H1 (cell line): ENCODE measurements at regions not wholly inside any gene's neighbourhood (a gene's known extent, or its start where the extent isn't known, plus 50 kb on each side); places are given as distances from the start of the nearest gene placed in this dataset.

ENCODE experiments used
- CTCF ChIA-PET: fragments of 300-600 bp; sonication (Branson Sonifier 250); formaldehyde crosslinking; loops from one replicate; lab custom pipeline; 2021; ENCODE audit not compliant: partially characterized antibody; lab: Charles Lee
- POLR2A ChIA-PET: fragments of 300-600 bp; sonication (Branson Sonifier 250); formaldehyde crosslinking; loops from one replicate; lab custom pipeline; 2021; ENCODE audit warnings: inconsistent platforms; ENCODE audit not compliant: partially characterized antibody; lab: Charles Lee
- DNase-seq, 2 experiments: peaks; one replicate each; pipeline versions ENCODE4 v3.0.0 to v3.0.0-alpha.2; 2010 to 2022; ENCODE audit warnings: low spot score in 2 of 2, low read depth in 1 of 2, mixed read lengths in 1 of 2
- FAIRE-seq: peaks from 2 replicates; lab custom pipeline; 2011; peaks lifted over from hg19 to GRCh38; lab: Jason Lieb, UNC
- H2AFZ ChIP-seq: 2 replicates; pipeline ENCODE4 v1.8.1; 2012; ENCODE audit warnings: low read length, inconsistent platforms
- H2AK5ac ChIP-seq: 2 replicates; pipeline ENCODE4 v1.6.1; 2013; ENCODE audit warnings: low read depth, low read length
- H2BK120ac ChIP-seq: replicated peaks from 2 replicates; pipeline ENCODE3; 2013; ENCODE audit warnings: low read depth, low read length, inconsistent platforms
- H2BK12ac ChIP-seq: 2 replicates; pipeline ENCODE4 v1.6.1; 2013; ENCODE audit warnings: low read depth, low read length
- H2BK15ac ChIP-seq: 2 replicates; pipeline ENCODE4 v1.6.1; 2013; ENCODE audit warnings: low read length
- H2BK20ac ChIP-seq: 2 replicates; pipeline ENCODE4 v1.6.1; 2013; ENCODE audit warnings: low read length
- H2BK5ac ChIP-seq: 2 replicates; pipeline ENCODE4 v1.6.1; 2013; ENCODE audit warnings: low read depth, low read length
- H3K14ac ChIP-seq: 2 replicates; pipeline ENCODE4 v1.6.1; 2013; ENCODE audit warnings: inconsistent platforms; ENCODE audit not compliant: insufficient read length
- H3K18ac ChIP-seq: 2 replicates; pipeline ENCODE4 v1.6.1; 2013; ENCODE audit warnings: low read length; ENCODE audit errors: extremely low read depth
- H3K23ac ChIP-seq: 2 replicates; pipeline ENCODE4 v1.6.1; 2013; ENCODE audit warnings: inconsistent platforms; ENCODE audit not compliant: insufficient read length
- H3K23me2 ChIP-seq: 2 replicates; pipeline ENCODE4 v1.6.1; 2013; ENCODE audit warnings: low read depth, low read length
- H3K27ac ChIP-seq: 2 replicates; pipeline ENCODE4 v1.6.1; 2011; ENCODE audit warnings: low read depth, low read length, inconsistent platforms
- H3K27me3 ChIP-seq, 4 experiments: replicated peaks in 1 of 4; 1 replicate in 1 of 4; 2 replicates in 3 of 4; pipeline versions ENCODE4 v1.6.1 to v1.8.1; 2011 to 2013; ENCODE audit warnings: low read length in 3 of 4, mild to moderate bottlenecking in 3 of 4, inconsistent platforms in 2 of 4, mixed read lengths in 2 of 4, moderate library complexity in 1 of 4; ENCODE audit not compliant: control insufficient read depth in 3 of 4, insufficient read depth in 3 of 4; ENCODE audit errors: extremely low read depth in 1 of 4
- H3K36me3 ChIP-seq, 4 experiments: 2 replicates each; pipeline versions ENCODE4 v1.6.1 to v1.8.1; 2011 to 2013; ENCODE audit warnings: mild to moderate bottlenecking in 4 of 4, low read length in 3 of 4, moderate library complexity in 2 of 4, control low read depth in 1 of 4, inconsistent platforms in 1 of 4; ENCODE audit not compliant: insufficient read depth in 4 of 4, control insufficient read depth in 2 of 4
- H3K4ac ChIP-seq: replicated peaks from 2 replicates; pipeline ENCODE3; 2013; ENCODE audit warnings: low read length, low read depth, mixed read lengths, inconsistent platforms; ENCODE audit not compliant: insufficient read length
- H3K4me1 ChIP-seq, 4 experiments: replicated peaks in 1 of 4; 1 replicate in 1 of 4; 2 replicates in 3 of 4; pipeline versions ENCODE4 v1.6.1 to v1.8.1; 2011 to 2013; ENCODE audit warnings: low read length in 3 of 4, inconsistent platforms in 2 of 4, mixed read lengths in 1 of 4; ENCODE audit not compliant: insufficient read depth in 4 of 4, control insufficient read depth in 3 of 4
- H3K4me2 ChIP-seq, 2 experiments: 2 replicates each; pipeline versions ENCODE4 v1.6.1 to v1.8.1; 2011 to 2013; ENCODE audit warnings: low read depth in 2 of 2, low read length in 2 of 2, control low read depth in 1 of 2, inconsistent platforms in 1 of 2, mild to moderate bottlenecking in 1 of 2; ENCODE audit not compliant: insufficient read depth in 1 of 2
- H3K4me3 ChIP-seq, 4 experiments: fragments of 200-600, 300-600 bp in 1 of 4; sonication (generic), shearing (Covaris generic), sonication (Bioruptor Twin) in 1 of 4; 2 replicates each; pipeline versions ENCODE4 v1.5.1 to v1.8.1; 2011 to 2016; ENCODE audit warnings: low read length in 4 of 4, low read depth in 3 of 4, control low read depth in 2 of 4, inconsistent platforms in 2 of 4, mild to moderate bottlenecking in 2 of 4, mixed read lengths in 1 of 4, moderate library complexity in 1 of 4; ENCODE audit not compliant: insufficient read depth in 2 of 4; ENCODE audit errors: extremely low read depth in 1 of 4
- H3K56ac ChIP-seq: replicated peaks from 2 replicates; pipeline ENCODE3; 2013; ENCODE audit warnings: low read depth, mild to moderate bottlenecking, mixed read lengths, low read length, inconsistent platforms; ENCODE audit not compliant: insufficient read length
- H3K79me1 ChIP-seq: 2 replicates; pipeline ENCODE4 v1.6.1; 2013; ENCODE audit warnings: low read depth, low read length, control low read depth
- H3K79me2 ChIP-seq, 2 experiments: 2 replicates each; pipeline versions ENCODE4 v1.6.1 to v1.8.1; 2012 to 2013; ENCODE audit warnings: low read length in 2 of 2, mild to moderate bottlenecking in 2 of 2, inconsistent platforms in 1 of 2; ENCODE audit not compliant: insufficient read depth in 2 of 2, control insufficient read depth in 1 of 2
- H3K9ac ChIP-seq, 4 experiments: replicated peaks in 1 of 4; 1 replicate in 1 of 4; 2 replicates in 3 of 4; pipeline versions ENCODE4 v1.6.1 to v1.8.1; 2011 to 2013; ENCODE audit warnings: low read depth in 3 of 4, low read length in 3 of 4, control low read depth in 2 of 4, mild to moderate bottlenecking in 2 of 4, moderate library complexity in 2 of 4, inconsistent platforms in 1 of 4; ENCODE audit errors: extremely low read depth in 1 of 4
- H3K9me3 ChIP-seq, 2 experiments: 2 replicates each; pipeline versions ENCODE4 v1.6.1 to v1.8.1; 2012 to 2013; ENCODE audit warnings: mild to moderate bottlenecking in 2 of 2, moderate library complexity in 2 of 2, control low read depth in 1 of 2, inconsistent platforms in 1 of 2, low read depth in 1 of 2, low read length in 1 of 2, mixed read lengths in 1 of 2; ENCODE audit not compliant: insufficient read depth in 2 of 2
- H4K20me1 ChIP-seq, 2 experiments: replicated peaks in 1 of 2; 2 replicates each; pipeline versions ENCODE3 to v1.8.1; 2011 to 2013; ENCODE audit warnings: inconsistent platforms in 2 of 2, low read length in 2 of 2, mild to moderate bottlenecking in 1 of 2; ENCODE audit not compliant: insufficient read depth in 2 of 2, control insufficient read depth in 1 of 2
- H4K5ac ChIP-seq: 2 replicates; pipeline ENCODE4 v1.6.1; 2013; ENCODE audit warnings: low read length, low read depth, mixed read lengths, inconsistent platforms; ENCODE audit not compliant: insufficient read length
- H4K8ac ChIP-seq: 2 replicates; pipeline ENCODE4 v1.8.0; 2013; ENCODE audit warnings: mild to moderate bottlenecking, moderate library complexity, low read length, inconsistent platforms; ENCODE audit not compliant: insufficient read depth; ENCODE audit errors: extremely low read depth
- H4K91ac ChIP-seq: replicated peaks from 2 replicates; pipeline ENCODE3; 2013; ENCODE audit warnings: low read length, mixed read lengths, inconsistent platforms; ENCODE audit not compliant: insufficient read length
- CTBP2 ChIP-seq: IDR thresholded peaks from 2 replicates; pipeline ENCODE4 v1.7.0; 2011; ENCODE audit warnings: borderline replicate concordance, mild to moderate bottlenecking, moderate library complexity, mixed read lengths, low read length; ENCODE audit not compliant: insufficient read depth, insufficient read length
- EP300 ChIP-seq, 2 experiments: IDR thresholded peaks; 1 replicate in 1 of 2; 2 replicates in 1 of 2; pipeline ENCODE4 v1.6.1; 2011 to 2012; ENCODE audit warnings: low read depth in 2 of 2, low read length in 2 of 2, mild to moderate bottlenecking in 2 of 2, borderline replicate concordance in 1 of 2, inconsistent platforms in 1 of 2, moderate library complexity in 1 of 2
- GTF2F1 ChIP-seq: IDR thresholded peaks from 2 replicates; pipeline ENCODE4 v1.6.1; 2012; ENCODE audit warnings: low read depth, low read length, improper control_type of control experiment, borderline replicate concordance
- HDAC6 ChIP-seq: IDR thresholded peaks from one replicate; pipeline ENCODE4 v1.7.1; 2012; ENCODE audit warnings: low read depth, mild to moderate bottlenecking, inconsistent platforms, low read length, moderate library complexity
- NANOG ChIP-seq: IDR thresholded peaks from 2 replicates; pipeline ENCODE4 v1.6.1; 2011; ENCODE audit warnings: low read length, low read depth, mild to moderate bottlenecking, inconsistent platforms; ENCODE audit not compliant: insufficient read depth, poor library complexity, severe bottlenecking
- POLR2A ChIP-seq, 2 experiments: IDR thresholded peaks; 1 replicate in 1 of 2; 2 replicates in 1 of 2; pipeline ENCODE4 v1.6.1; 2011; ENCODE audit warnings: low read depth in 2 of 2, low read length in 2 of 2, mild to moderate bottlenecking in 2 of 2; ENCODE audit errors: control extremely low read depth in 1 of 2
- RBBP5 ChIP-seq: IDR thresholded peaks from 2 replicates; pipeline ENCODE4 v1.7.1; 2012; ENCODE audit warnings: low read depth, mild to moderate bottlenecking, inconsistent platforms, low read length, moderate library complexity, borderline replicate concordance
- SAP30 ChIP-seq: fragments of 300-600 bp; sonication (generic); IDR thresholded peaks from 2 replicates; pipeline ENCODE4 v1.7.1; 2012; ENCODE audit warnings: low read length, moderate library complexity, mild to moderate bottlenecking, inconsistent platforms; ENCODE audit not compliant: insufficient read depth, insufficient replicate concordance
- SP2 ChIP-seq: IDR thresholded peaks from 2 replicates; pipeline ENCODE4 v1.6.1; 2012; ENCODE audit warnings: mild to moderate bottlenecking, low read length, inconsistent platforms
- SP4 ChIP-seq: IDR thresholded peaks from 2 replicates; pipeline ENCODE4 v1.6.1; 2012; ENCODE audit warnings: low read length, inconsistent platforms
- TBP ChIP-seq: IDR thresholded peaks from 2 replicates; pipeline ENCODE4 v1.6.1; 2011; ENCODE audit warnings: low read depth, low read length, improper control_type of control experiment
- WGBS, 2 experiments: shearing (Covaris generic) in 1 of 2; methylation state at CpG; one replicate each; pipeline versions ENCODE4 v1.1.6 to v1.1.7; 2013 to 2015; ENCODE audit warnings: low lambda C conversion rate in 2 of 2, mixed read lengths in 2 of 2, inconsistent platforms in 1 of 2, low coverage in 1 of 2, missing lambda C conversion rate in 1 of 2; ENCODE audit not compliant: insufficient replicate concordance in 2 of 2, insufficient coverage in 1 of 2, insufficient read length in 1 of 2; ENCODE audit errors: extremely low coverage in 1 of 2, missing lambda C conversion rate in 1 of 2; 5-methylcytosine and 5-hydroxymethylcytosine counted together
- TF ChIP-seq, protein P1 (sequence below): IDR thresholded peaks from 2 replicates; pipeline ENCODE4 v1.6.1; 2011; ENCODE audit warnings: low read length, improper control_type of control experiment
- TF ChIP-seq, protein P2 (sequence below): IDR thresholded peaks from 2 replicates; pipeline ENCODE4 v1.6.1; 2011; ENCODE audit warnings: low read depth, mild to moderate bottlenecking, low read length; ENCODE audit not compliant: insufficient read depth

DNA sequence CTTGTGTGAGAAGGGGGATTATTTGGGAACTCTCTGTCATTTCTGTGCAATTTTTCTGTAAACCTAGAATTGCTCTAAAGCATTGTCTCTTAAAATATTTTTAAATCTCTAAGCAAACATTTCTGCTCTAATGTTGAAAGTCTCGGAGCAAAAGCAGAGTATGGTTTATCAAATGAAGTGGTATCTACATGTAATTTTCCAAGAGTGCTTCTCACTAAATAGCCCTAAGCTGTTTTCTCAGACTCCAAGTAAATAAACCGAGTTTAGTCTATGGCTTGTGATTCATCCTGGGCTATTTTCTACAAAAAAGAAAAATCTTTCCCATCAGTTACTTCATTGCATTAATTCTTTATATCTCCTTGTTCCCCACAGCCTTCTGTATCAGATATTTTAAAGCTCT lies 90.8 kb downstream of the METTL4 start:
- Histone ChIP-seq H3K4me2 (no peak overlapping the region), H4K20me1 (no peaks in the 10 kb centered on the region), H2BK12ac (no peak overlapping the region), H3K79me1 (no peaks in the 10 kb centered on the region), H4K8ac (no peak overlapping the region), H3K18ac (no peak overlapping the region), H3K14ac (no peak overlapping the region), H3K9me3 (no peaks in the 10 kb centered on the region), H3K36me3 (no peaks in the 10 kb centered on the region), H2AFZ (no peak overlapping the region), H3K79me2 (no peaks in the 10 kb centered on the region), H2BK5ac (no peak overlapping the region), H3K27me3 (no peaks in the 10 kb centered on the region), H3K4me1 (no peaks in the 10 kb centered on the region), H2AK5ac (no peak overlapping the region), H3K27ac (no peak overlapping the region), H3K4ac (no peak overlapping the region), H2BK20ac (no peak overlapping the region), H4K5ac (no peak overlapping the region), H3K23ac (no peak overlapping the region), H3K56ac (no peak overlapping the region), H2BK15ac (no peak overlapping the region), H2BK120ac (no peak overlapping the region), H3K9ac (no peak overlapping the region), H3K4me3 (no peak overlapping the region), H3K23me2 (no peaks in the 10 kb centered on the region), H4K91ac (no peak overlapping the region)
- ChIA-PET CTCF (no interaction called here), POLR2A (no interaction called here)
- no peak for FAIRE-seq
- 95% methylated on average over 2 of the region's 2 CpGs; no CpG with 5 or more reads in 1 of the 2 experiments for WGBS, 2 experiments
- DNase-seq = no peak
- no peak for TF ChIP-seq HDAC6
- TF ChIP-seq, protein P1, sequence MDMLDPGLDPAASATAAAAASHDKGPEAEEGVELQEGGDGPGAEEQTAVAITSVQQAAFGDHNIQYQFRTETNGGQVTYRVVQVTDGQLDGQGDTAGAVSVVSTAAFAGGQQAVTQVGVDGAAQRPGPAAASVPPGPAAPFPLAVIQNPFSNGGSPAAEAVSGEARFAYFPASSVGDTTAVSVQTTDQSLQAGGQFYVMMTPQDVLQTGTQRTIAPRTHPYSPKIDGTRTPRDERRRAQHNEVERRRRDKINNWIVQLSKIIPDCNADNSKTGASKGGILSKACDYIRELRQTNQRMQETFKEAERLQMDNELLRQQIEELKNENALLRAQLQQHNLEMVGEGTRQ = no peak
- no peak for TF ChIP-seq CTBP2
- no peak for TF ChIP-seq POLR2A (IDR thresholded peaks at IDR 0.05; ENCODE audit: control extremely low read depth in 1 of 2, low read depth in 2 of 2, low read length in 2 of 2)
- no peak for TF ChIP-seq GTF2F1
- TF ChIP-seq TBP = no peak
- TF ChIP-seq SP2 = no peak
- TF ChIP-seq SAP30 = no peak
- no peak for TF ChIP-seq NANOG
- TF ChIP-seq SP4 = no peak
- no peak for TF ChIP-seq EP300 (IDR thresholded peaks at IDR 0.05; ENCODE audit: borderline replicate concordance in 1 of 2, low read depth in 2 of 2, low read length in 2 of 2)
- TF ChIP-seq, protein P2, sequence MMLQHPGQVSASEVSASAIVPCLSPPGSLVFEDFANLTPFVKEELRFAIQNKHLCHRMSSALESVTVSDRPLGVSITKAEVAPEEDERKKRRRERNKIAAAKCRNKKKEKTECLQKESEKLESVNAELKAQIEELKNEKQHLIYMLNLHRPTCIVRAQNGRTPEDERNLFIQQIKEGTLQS = no peak
- no peak for TF ChIP-seq RBBP5
